ENCODE measurements at regions not wholly inside any gene's neighbourhood (a gene's known extent, or its start where the extent isn't known, plus 50 kb on each side); places are given as distances from the start of the nearest gene placed in this dataset.
A peak's percentile ranks its signal among the peaks of the same experiment; 100 is the strongest.
"Not testable (repeated sequence)": the region's sequence is repeated elsewhere in the genome, so short reads cannot be mapped to it uniquely, and the experiment has no call there.

DNA sequence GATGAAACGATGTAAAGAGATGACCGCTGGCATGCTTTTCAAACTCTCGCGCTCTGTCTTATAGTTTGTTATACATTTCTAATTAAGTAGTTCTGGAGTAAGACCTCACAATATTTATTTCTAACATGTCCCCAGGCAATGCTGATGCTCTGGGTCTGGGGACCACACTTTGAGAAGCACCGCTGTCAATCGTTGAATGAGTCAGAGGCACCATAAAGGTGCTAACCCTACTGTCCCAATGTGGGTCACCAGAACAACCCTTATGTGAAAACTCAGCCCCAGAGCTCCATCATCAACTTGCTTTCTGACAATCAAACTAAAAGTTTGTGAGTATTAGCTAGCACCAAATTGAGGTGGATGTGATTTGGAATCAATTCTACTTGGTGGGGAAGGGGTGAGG lies 284.1 kb upstream of the PRKCQ start:
- DNase-seq = no peak
- intact Hi-C loops (cut with DNase I) = no loop called here
- ATAC-seq (ENCODE audit: poor library complexity) = no peak

DNA sequence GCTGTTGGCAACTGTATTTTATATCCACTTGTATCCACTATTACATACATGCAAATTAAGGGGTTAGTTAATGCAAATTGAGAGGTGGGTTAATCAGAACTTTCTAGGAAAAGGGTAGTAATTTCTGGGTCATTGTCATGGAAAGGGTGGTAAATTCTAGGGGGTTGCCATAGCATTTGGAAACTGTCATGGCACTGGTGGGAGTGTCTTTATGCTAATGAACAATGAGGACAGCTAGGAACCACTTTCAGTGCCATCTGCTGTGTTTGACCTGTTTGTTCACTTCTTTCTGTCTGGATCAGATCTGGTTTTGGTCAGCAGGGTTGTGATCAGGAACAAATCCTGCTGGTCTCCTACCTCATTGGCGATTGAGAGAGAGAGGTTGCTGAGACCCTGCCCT lies 283.3 kb upstream of the PRKCQ start:
- intact Hi-C loops (cut with DNase I) = no loop called here
- DNase-seq (no peak), ATAC-seq (ENCODE audit: poor library complexity) (no peak)

DNA sequence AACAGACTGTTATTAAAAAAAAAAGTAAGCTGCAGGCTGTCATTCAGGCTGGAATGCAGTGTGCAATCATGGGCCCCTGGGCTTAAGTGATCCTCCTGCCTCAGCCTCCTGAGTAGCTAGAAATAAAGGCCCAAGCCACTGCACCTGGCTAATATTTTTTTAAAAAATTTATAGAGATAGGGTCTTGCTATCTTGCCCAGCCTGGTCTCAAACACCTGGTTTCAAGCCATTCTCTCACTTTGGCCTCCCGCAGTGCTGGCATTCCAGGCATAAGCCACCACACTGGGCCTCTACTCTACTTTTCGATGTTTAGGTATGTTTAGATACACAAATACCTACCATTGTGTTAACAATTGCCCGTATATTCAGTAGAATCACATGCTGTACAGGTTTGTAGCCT lies 270.4 kb upstream of the PRKCQ start:
- ATAC-seq (ENCODE audit: poor library complexity) (no peak), DNase-seq (no peak)
- intact Hi-C loops (cut with DNase I) = no loop called here

DNA sequence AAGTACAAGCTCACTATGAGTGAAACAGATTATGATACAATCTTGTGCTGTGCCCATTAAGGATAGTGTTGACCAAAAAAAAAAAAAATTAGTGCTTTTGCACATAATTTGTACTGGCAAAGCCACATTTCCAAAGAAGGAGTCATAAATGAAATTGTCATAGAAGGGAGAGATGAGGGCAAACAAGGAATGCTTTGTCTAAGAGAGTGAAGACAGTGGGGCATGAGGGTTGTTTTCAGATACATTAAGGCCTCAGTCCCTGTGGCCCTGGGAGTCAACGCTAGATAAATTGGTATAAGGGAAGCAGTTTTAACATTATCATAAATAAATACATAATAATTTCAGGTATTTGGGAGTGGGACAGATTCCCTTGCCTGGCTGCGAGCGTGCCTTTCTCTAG lies 267.5 kb upstream of the PRKCQ start:
- no peak for DNase-seq
- intact Hi-C loops (cut with DNase I) = no loop called here
- ATAC-seq (ENCODE audit: poor library complexity) = no peak

DNA sequence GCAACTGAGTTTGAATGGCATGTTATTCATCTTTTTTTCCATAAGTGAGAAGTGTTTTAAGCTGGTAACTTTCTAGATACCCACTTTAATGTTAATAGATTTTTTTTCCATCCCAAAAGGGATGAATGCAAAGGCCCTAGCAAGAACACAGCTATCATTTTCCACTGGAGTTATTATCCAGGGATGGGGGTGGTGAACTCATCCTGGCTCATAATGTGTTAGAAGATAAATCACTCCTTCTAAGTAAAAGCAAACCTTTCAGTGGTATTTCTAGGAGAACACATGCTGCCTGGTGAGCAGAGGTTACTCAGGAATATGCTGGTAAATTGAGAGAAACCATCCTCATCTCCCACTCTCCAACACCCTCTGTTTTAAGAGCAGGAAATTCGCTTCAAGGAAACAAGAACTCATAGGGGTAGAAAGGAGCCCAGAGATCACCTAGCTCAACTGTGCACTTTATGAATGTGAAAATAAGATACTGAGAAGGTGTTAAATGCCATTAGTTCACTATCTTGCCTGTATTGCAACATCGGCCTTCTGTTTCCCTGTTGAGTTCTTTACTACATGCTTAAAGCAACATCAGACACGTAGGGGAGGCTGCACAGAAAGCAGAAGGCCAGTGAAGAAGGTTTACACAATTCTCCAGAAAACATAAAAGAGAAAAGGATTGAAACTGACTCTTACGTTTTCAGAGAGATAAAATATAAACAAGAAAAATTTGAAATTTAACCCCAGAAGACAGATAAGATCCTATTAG lies 264.0 kb upstream of the PRKCQ start:
- intact Hi-C loops (cut with DNase I) = no loop called here
- no peak for ATAC-seq (ENCODE audit: poor library complexity)
- DNase-seq = no peak

DNA sequence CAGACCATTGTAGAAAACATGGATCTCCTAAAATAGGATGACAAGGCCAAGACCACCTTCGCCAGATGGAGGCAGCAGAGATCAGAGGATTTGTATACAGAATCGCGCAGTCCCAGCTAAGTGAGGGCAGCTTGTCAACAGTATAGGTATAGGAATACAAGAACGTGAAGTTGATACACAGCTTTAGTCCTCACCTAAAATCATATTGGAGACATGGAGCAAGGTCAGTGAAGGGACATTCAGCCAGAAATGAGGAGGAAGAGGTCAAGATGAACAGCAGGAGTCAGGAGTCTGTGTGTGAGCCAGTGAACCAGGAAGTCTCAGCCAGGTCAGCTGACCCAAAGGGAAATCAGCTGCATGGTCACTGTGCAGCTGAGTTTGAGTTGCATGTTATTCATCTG lies 263.4 kb upstream of the PRKCQ start:
- intact Hi-C loops (cut with DNase I) = no loop called here
- ATAC-seq (ENCODE audit: poor library complexity) (no peak), DNase-seq (no peak)

DNA sequence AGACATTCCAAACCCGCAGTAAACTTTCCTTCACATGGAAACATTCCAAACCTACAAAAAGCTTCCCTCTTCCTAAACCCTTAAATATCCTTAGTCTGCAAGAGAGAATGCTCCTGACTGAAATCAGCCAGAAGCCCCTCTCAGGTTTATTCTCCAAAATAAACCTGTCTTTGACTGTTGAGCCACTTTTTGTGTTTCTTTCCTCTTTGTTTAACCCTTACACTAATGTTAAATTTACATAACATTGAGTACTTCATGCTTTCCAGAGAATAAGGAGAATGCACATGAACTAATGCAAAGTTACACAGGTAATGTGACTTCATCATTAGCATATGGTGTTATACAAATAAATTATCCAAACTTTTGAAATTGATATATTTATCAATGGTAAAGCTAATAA lies 262.6 kb upstream of the PRKCQ start:
- no peak for ATAC-seq (ENCODE audit: poor library complexity)
- intact Hi-C loops (cut with DNase I) = no loop called here
- DNase-seq = no peak

DNA sequence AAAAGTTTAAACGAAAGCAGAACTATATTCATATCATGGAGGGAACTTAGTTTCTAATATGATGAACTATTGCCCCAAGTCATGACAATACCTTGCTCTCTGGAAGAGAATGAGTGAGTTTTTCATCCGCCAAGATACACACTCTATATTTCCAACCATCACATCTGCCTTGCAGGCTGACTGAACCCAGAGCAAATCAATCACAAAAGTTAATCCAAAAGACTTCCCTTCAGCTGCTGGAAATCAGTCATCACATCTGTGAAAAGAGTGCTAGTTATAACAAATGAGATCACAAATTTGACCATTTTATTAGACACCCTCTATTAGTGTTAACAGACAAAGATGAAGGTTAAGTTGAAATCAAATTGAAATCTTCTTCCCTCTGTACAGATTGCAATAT lies 261.7 kb upstream of the PRKCQ start:
- DNase-seq = no peak
- intact Hi-C loops (cut with DNase I) = no loop called here
- ATAC-seq (ENCODE audit: poor library complexity) = no peak

DNA sequence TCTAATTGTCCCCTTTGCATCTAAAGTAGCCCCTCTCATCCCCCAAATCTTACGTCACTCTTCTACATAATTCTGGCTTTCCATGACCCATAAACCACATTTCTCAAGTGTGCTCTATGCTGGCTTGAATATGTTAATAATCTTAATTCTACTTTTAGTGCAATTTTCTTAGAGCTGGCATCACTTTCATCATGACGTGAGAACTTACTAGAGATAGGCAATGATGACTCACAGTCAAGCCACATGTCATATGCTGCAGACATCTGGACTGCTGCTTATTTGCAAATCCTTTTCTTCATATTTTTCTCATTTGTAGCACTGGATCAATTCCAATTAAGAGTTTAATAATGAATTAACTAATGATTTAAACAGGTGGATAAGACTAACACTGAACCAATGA lies 260.7 kb upstream of the PRKCQ start:
- no peak for DNase-seq
- intact Hi-C loops (cut with DNase I) = no loop called here
- ATAC-seq (ENCODE audit: poor library complexity) = peak; percentile 71

DNA sequence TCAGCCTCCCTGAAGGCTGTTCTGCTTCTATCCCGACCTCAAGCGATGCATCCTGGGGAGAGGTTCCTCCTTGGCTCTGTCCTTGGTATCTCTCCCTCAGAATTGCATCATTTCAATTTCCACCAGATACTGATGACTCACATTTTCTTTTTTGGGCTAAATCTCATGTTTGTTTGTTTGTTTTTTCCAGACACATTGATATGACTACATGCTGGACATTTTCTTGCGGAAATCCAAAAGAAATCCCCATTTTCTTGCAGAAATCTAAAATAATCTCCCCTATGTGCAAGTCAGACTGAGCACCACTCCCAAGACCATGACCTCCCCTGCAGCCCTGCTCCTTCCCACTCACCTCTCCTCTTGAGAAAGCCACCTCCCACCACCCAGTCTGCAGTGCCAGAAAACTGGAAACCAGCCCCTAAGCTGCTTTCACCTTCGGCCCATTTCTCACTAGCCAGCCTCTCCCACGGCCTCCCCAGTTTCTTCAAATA lies 260.2 kb upstream of the PRKCQ start:
- intact Hi-C loops (cut with DNase I) = no loop called here
- DNase-seq = no peak
- ATAC-seq (ENCODE audit: poor library complexity) = peak; percentile 52

DNA sequence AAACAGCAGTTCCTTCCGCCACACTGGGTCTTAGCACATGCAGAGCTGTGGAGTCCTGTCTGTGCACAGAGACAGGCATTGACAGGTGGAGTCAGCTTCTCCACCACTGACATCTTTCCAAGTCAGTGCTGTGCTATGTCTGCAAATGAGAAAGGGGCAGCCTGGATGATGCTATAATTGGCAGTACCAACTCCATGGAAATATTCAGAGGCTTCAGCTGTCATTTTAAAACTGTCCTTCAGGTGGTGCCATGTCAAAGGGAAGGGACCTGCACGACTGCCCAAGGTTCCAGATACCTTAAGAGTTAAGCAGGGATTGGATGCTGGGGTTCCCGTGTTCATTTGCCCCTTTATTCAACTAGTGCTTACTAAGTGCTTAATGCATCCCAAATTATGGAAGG lies 258.0 kb upstream of the PRKCQ start:
- ATAC-seq (ENCODE audit: poor library complexity) (no peak), DNase-seq (no peak)

DNA sequence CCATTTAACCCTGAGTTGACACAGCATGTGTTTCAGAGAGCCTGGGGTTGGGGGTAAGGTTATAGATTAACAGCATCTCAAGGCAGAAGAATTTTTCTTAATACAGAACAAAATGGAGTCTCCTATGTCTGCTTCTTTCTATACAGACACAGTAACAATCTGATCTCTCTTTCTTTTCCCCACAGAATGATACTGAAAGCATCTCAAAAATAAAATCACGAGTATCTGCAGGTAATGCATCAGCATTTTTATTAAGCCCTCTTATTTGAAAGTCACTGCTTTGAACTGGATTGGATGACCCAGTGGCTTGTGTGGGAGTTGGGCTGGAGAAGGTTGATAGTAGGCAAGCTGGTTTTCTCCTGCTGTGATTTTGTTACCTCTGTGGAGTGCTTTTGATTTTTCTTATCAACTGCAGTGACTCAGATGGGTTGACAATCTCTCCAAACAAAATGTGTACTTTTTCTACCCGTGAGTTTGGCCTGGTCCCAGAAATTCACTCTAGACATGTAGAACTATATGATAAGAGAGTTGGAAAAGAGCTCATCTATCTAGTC lies 253.5 kb upstream of the PRKCQ start:
- intact Hi-C loops (cut with DNase I) = no loop called here
- DNase-seq (no peak), ATAC-seq (ENCODE audit: poor library complexity) (no peak)

More for the DNA sequence above, 258.0 kb upstream of the PRKCQ start:
- intact Hi-C loops (cut with DNase I) = no loop called here

DNA sequence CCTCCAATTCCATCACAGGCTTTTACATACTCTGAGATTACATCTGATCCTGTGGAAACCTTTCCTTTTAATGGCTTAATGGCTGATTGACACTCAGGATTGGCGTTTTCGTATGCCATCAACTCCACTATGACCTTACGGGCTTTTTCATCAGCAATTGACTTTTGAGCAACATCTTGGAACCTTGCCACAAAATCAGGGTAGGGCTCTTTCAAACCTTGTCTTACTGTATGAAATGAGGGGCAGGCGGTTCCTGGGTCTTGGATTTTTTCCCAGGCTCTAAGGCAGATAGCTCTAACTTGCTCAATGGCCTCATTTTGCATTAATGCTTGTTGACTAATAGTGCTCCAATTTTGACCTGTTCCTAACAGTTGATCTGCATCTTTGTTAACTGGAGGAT lies 250.9 kb upstream of the PRKCQ start:
- DNase-seq; intact Hi-C loops (cut with DNase I); ATAC-seq (ENCODE audit: poor library complexity): not testable (repeated sequence)

DNA sequence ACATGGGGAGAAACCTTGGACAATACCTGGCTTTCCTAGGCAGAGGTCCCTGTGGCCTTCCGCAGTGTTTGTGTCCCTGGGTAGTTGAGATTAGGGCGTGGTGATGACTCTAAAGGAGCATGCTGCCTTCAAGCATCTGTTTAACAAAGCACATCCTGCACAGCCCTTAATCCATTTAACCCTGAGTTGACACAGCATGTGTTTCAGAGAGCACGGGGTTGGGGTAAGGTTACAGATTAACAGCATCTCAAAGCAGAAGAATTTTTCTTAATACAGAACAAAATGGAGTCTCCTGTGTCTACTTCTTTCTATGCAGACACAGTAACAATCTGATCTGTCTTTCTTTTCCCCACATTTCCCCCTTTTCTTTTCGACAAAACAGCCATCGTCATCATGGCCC lies 244.7 kb upstream of the PRKCQ start:
- DNase-seq; intact Hi-C loops (cut with DNase I); ATAC-seq (ENCODE audit: poor library complexity): not testable (repeated sequence)

DNA sequence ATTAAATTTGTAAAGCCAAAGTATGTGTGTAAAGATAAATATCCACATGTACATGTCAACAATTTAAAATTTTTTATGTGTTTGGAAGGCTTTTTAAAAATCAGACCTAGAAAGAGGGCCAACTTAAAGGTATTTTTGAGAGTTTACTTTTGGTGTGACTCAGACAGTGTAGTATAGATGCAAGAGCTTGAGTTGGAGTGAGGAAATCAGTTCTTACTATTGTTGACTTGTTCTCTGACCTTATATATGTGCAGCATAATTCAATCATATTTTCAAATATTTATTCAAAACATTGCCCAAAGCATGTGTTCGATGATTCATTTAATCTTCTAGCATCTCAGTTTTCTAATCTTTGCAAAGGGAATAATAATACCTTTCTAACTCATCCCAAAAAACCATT lies 243.7 kb upstream of the PRKCQ start:
- intact Hi-C loops (cut with DNase I) = no loop called here
- ATAC-seq (ENCODE audit: poor library complexity) (no peak), DNase-seq (no peak)

DNA sequence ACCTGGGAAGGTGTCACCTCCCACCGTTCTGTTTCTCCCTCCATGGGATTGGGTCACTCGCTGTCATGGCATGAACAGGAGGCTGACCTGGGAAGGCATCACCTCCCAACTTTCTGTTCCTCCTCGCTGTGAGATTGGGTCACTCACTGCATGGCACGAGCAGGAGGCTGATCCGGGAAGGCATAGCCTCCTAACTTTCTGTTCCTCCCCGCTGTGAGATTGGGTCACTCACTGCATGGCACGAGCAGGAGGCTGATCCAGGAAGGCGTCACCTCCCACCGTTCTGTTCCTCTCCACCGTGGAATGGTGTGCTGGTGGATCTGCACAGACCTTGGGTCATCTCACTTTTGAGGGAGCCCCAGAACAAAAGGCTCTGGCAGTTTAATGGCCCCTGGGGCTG lies 239.2 kb upstream of the PRKCQ start:
- ATAC-seq (ENCODE audit: poor library complexity) = no peak
- intact Hi-C loops (cut with DNase I) = no loop called here

DNA sequence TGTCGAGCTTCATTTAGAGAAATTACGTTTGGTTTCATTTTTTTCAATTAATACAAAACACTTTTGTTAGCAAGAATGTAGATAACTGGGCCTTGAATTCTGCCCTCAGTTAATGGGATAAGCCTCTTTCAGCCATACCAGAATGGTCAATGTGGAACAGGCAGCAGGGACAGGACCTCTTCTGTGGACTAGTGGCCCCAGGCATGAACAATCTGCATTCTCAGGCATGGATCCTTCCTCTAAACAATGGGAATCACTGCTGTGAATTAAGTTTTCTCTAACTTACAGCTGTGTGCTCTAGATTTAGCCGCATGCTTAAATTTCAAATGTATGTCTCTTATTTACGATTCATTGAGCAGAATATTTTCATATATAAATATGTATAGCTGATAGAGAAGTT lies 237.7 kb upstream of the PRKCQ start:
- intact Hi-C loops (cut with DNase I) = no loop called here
- DNase-seq (no peak), ATAC-seq (ENCODE audit: poor library complexity) (no peak)

More for the DNA sequence above, 239.2 kb upstream of the PRKCQ start:
- DNase-seq = no peak

DNA sequence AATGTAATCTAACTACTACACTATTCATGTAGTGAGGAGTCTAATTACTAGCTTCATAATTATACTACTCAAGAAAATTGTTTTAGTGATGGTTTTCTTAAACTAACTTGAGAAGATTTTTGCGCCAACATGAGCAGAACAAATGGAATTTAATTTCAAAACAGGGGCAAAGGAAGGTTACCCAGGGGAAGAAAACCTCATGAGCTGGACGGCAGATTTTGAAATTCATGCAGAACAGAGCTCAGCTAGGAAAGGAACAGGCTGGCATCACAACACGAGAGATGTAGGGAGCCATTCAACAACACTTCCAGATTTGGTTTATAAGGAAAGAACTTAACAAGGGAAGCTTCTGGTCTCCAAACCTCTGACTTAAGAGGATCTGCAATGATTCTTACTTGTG lies 235.3 kb upstream of the PRKCQ start:
- intact Hi-C loops (cut with DNase I) = no loop called here
- ATAC-seq (ENCODE audit: poor library complexity) = no peak
- DNase-seq = no peak

DNA sequence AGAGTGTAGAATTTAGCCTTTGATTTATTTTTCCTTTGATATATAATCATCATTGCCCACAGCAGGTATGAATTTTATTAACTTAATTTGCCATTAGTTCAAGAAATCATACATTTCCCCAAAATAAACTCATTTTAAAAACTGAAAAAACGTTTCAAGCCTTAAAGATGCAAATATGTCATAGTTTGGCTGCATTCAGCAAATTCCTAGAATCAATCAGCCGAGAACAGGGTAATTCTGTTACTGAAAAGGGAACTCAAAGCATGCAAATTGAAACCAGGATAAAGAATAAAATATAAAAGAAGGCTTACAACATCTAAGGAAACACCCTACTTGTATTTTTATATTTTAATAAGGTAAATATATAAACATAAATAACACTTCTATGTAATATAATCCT lies 233.8 kb upstream of the PRKCQ start:
- DNase-seq (no peak), ATAC-seq (ENCODE audit: poor library complexity) (no peak)
- intact Hi-C loops (cut with DNase I) = no loop called here

DNA sequence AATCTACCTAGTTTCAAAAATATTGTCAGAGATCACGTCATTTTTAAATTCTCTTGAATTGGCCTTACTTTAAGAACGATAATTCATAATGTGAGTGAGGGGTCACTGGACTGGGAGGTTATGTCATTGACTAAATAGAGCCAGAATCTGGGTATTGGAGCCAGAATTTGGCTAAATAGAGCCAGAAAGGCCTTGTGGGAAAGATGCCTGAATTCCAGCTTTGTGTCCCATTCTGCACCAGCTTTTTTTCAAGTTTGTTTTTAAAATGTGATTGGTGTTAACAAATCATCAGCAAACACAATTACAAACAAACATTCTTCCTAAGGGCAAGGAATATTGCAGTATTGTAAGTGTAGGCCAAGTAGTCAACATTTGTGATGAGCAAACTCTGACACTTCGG lies 233.2 kb upstream of the PRKCQ start:
- no peak for ATAC-seq (ENCODE audit: poor library complexity)
- intact Hi-C loops (cut with DNase I) = no loop called here
- no peak for DNase-seq

DNA sequence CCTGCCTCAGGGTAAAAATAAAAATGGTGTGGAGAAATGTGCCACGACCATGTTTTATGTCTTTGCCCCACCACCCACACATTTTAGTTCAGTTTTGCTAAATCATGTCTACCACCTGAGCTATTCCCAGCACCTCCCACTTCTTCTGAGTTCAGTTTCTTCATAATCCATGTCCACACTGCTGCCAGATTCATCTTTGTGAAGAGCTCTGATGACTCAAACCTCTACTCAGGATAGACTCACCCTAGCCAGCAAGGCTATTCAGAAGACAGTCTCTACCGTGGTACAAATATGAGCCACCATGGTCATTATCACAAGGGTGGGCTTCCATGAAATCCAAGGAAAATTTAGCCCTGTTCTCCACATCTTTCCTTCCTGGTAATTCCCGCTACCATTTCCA lies 231.1 kb upstream of the PRKCQ start:
- no peak for DNase-seq
- intact Hi-C loops (cut with DNase I) = no loop called here
- ATAC-seq (ENCODE audit: poor library complexity) = no peak

Data from Right ventricle myocardium superior (tissue), 1 donor.